HG03457 (cell line): ENCODE measurements at regions not wholly inside any gene's neighbourhood (a gene's known extent, or its start where the extent isn't known, plus 50 kb on each side); places are given as distances from the start of the nearest gene placed in this dataset.

Experiments
- ATAC-seq: cut with Tn5 transposase; IDR thresholded peaks from one replicate; pipeline ENCODE4 v1.9.1; 2021; ENCODE audit warnings: moderate number of reproducible peaks; ENCODE audit not compliant: unreplicated experiment

DNA sequence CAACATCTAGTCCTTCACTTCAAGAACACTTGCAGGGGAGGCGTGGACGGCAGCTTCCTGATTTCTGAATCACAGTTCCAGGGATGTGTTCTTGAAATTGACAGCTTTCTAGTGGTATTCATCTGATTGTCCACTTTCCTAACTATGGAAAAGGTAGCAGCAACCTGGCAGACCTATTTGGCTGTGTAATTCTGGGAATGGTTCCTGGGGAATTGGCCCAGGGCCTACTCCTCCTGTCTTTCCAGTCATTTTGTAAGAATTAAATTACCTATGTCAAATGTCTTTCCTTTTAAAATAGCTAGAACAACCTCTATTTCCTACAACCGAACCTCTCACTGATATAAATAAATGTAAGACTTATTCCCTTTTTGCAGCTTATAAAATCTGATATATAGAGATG lies 85.5 kb upstream of the RSPO3 start:
- no peak for ATAC-seq

DNA sequence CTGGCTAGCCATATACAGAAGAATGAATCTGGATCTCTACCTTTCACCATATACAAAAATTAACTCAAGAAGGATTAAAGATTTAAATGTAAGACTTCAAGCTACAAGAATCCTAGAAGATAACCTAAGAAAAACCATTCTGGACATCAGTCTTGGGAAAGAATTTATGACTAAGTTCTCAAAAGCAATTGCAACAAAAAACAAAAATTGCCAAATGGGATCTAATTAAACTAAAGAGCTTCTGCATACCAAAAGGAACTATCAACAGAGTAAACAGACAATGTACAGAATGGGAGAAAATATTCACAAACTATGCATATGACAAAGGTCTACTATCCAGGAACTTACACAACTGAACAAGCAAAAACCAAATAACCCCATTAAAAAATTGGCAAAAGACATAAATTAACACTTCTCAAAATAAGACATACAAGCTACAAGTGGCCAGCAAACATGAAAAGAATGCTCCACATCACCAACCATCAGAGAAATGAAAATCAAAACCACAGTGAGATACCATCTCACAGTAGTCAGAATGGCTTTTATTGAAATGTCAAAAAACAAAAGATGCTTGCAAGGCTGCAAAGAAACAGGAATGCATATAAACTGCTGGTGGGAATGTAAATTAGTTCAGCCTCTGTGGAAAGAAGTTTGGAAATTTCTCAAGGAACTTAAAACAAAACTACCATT lies 66.8 kb upstream of the RSPO3 start:
- no peak for ATAC-seq

DNA sequence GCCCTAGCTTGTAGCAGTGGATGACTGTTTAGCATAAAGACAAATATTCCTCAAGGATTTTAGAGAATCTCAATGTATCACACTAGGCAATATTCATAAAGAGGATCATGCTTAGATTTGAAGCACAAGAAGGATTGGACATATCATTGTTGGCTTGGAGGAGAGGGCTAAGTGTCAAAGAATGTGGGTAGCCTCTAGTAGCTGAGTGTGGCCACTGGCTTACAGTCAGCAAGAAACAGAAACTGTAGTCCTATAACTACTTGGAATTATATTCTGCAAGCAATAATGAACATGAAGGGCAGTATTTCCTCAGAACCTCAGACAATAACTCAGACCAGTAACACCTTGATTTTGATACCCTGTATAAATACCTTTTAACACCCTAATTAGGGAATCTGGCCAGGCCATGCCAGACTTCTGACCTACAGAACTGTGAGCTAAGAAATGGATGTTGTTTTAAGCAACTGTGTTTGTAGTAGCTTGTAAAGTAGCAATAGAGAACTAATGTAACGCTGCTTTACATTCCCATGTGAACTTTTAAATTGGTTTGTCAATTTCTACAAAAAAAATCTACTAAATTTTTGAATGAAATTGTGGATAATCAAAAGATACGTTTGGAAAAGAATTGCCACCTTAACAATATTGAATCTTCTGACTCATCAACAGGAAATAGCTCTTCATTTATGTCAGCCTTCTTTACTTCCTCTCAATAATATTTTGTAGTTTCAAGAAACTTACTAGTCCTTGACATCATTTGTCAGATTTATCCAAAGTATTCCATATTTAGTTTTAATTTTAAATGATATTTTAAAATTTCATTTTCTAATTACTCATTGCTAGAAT lies 65.2 kb upstream of the RSPO3 start:
- no peak for ATAC-seq

DNA sequence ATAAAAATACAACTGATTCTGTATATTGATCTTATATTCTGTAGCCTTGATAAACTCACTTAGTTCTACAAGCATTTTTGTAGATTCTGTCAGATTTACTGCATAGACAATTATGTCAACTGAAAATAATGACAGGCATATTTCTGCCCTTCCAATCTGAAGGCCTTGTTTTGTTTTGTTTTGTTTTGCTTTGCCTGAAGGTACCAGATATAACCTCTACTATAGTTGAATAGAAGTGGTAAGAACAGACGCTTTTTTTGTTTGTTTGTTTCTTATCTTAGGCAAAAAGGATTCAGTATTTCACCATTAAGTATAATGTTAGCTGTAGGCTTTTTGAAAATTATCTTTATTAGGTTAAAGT lies 64.6 kb upstream of the RSPO3 start:
- ATAC-seq = no peak

DNA sequence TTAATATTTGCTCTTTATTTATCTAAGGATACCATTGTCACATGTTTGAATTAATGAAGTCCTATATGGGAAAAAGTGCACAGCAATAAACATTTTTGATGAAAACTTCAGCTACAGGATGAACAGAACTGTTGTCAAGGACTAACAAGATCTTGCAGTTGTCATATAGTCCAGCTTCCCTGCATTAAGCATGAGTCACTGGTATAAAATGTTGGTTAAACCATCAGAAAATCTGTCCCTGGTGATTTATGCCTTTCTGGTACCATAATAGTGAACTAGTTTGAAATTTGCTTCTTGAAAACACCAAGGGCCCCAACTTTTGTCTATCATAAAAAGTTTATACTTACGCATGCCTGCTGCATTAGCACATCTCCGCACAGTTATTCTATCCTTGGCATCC lies 60.4 kb upstream of the RSPO3 start:
- ATAC-seq = no peak

DNA sequence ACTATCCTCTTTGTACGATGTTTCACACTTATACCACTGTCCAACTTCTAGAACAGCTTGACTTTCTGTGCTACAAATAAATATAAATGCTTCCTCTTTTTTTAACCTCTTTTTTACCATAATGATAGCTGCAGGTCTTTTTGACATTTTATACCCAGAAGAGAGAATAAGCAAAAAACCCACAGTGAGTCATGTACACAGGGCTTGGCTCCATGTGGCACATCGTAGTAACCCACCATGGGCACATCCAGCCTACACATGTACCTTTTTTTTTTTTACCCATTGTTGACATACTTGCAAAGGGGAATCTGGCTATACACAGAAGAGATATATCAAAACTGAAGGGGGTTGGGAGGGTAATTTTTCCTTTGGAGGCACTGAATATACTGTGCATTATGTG lies 59.5 kb upstream of the RSPO3 start:
- ATAC-seq = no peak
